Stimulated activated CD4-positive, alpha-beta T cell treated with anti-CD3 and anti-CD28 coated beads, Interleukin-1b, Interleukin-23, amount 100 ng/mL, for 24 hours (primary cell): ENCODE measurements at regions not wholly inside any gene's neighbourhood (a gene's known extent, or its start where the extent isn't known, plus 50 kb on each side); places are given as distances from the start of the nearest gene placed in this dataset.
A peak's percentile ranks its signal among the peaks of the same experiment; 100 is the strongest.

Source experiments
- DNase-seq, 4 experiments: peaks; one replicate each; pipeline ENCODE4 v3.0.0-alpha.2; 2020; ENCODE audit warnings: low read depth in 4 of 4, low spot score in 1 of 4

- no peak for DNase-seq
Measured at GRCh38 chr14:61110316-61111082, 129.5 kb downstream of the SLC38A6 start.

DNA sequence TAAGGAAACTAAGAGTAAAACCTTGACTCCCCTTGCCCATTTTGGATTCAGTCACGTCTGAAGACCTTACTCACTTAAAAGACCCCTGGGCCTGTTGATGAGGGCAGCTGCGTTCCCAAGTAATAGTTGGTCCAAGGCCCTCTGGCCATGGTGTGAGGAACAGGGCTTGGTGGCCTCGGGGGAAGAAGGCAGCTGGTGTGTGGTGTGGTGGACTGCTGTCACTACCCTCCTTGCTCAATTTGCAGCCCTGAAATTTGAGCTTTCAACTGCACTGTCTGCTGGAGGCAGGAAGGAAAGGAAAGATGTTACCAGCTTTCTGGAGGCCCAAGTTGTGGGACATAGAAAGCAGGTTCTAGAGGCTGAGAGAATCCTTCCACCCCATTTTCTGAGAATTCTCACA, 128.2 kb downstream of the SLC38A6 start:
- no peak for DNase-seq

DNA sequence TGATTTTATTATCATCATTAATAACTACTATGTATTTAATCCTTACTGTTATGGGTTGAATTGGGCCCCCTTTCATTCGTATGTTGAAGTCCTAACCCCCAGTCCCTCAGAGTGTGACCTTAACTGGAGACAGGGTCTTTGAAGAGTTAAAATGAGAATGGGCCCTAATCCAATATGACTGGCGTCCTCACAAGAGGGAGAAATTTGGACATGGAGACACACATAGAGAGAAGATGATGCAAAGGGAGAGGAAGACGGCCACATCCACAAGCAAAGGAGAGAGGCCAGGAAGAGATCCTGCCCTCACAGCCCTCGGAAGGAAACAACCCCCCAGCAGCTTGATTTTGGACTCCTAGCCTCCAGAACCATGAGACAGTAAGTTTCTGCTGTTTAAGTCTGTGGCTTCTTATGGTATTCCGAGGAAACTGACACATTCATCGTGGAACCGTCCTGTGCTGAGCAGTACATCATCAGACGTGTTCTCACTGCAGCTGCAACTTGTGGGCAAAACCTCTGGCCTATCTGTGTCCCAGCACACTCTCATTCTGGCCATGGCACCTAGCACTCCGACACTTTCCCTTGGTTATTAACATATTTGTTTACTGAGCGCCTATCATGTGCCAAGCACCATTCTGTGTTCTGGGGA, 127.6 kb downstream of the SLC38A6 start:
- no peak for DNase-seq

DNA sequence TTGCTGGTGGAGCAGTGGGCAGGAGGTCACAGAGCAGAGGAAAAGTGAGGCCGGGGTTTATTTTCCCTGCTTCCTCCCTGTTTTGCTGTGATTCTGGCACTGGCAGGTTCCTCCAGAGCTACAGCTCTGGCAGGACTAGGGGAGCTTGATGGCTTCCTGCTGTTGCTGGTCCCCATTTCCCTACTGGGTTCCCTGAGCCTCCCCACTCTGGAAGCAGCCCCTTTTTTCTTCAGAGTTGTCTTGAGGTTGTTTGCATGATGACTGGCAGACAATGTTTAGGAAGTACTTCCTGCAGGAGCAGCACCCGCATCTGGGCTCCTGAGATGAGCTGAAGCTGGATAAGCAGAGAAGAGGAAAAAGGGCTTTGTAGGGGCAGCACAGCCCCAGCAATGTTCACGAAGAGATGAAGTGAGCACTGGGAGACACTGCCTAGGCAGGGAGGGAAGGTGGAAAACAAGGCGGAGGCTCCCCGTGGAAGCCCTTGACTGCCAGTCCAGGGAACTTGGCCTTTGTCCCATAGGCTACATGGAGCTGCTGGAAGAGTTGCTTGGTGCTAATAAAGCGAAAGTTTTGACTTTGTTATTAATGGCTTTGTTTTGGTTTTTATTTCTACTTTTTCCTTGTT, 126.9 kb downstream of the SLC38A6 start:
- DNase-seq: no peak

DNA sequence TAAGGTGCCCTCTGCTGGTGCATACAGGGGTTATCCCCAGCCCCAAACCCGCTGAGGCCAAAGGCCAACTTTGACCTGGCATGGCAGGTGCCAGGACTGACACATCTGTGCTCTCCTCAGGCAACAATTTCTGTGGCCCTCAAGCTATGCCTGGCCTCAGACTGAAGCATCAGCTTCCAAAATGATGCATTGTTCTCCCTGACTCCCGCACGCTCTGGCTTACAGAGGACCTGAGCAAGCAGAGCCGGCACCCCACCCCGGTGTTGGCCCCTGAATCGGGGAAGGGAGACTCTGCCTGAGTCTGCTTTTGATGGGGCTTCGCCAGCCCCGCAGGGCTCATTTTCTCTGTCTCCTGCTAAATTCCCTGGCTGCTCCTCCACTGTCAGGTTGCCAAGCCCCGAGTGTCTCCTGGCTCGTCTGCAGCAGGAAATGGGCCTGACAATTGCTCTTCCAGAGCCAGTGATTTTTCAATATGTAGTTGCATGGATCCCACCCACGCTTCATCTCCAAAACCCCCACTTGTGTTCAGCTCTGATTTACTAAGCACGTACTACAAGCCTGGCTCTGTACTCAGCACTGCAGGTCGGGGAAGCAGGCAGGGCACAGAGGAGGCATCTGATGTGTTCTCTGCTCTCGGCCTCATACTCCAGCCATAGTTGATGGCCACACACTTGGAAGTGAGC, 126.1 kb downstream of the SLC38A6 start:
- DNase-seq: no peak

GRCh38 chr14:61106271-61106958, 125.4 kb downstream of the SLC38A6 start:
- DNase-seq: no peak

DNA sequence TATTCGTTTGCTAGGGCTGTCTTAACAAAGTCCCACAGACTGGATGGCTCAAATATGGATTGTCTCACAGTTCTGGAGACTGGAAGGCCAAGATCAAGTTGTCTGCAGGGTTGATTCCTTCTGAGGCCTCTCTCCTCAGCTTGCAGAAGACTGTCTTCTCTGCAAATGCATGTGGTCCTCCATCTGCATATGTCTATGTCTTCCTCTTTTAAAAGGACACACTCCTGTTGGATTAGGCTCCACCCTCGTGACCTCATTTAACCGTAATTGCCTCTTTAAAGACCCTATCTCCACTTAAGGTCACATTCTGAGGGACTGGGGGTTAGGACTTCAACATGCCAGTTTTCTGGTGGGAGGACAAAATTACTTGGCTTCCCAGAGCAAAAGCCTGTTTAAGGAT, 123.3 kb downstream of the SLC38A6 start:
- DNase-seq: no peak

DNA sequence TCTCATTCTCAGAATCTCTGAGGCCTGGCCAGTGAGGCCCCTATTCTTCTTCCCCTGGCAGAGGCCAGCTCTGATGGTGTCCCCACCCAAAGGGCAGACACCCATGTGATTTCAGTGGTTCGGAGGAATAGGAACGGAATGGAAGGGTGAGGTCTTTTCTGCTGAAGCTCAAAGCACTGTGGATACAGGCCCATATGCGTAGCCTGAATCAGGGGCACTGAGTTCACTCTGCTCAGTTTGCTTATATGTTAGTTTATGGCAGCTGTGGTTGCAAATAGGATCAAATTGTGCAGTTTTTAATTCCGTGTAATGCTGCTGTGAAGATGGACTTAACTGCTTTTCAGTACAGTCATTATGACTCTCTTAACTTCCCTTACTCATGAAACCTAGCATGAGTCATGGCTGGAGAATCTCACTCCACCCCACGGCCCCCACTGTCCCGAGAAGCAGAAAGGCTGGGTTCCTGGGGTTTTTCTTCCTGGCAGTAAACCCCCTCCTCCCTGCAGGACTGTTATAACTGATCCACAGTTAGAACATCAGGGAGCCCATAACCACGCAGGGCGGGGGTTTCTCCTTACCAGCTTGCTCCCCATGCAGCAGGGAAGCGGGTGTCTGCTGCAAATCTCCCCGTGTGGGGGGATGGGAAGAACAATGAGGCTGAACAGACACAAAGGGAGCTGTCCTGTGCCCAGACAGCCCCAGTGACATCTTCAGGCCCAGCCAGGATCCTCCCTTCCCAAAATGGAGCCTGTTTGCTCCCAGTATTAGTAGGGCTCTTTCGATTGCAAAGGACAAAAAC, 122.7 kb downstream of the SLC38A6 start:
- peak in 1 of 4 experiments; percentile 16 for DNase-seq

GRCh38 chr14:61102549-61103466, 121.8 kb downstream of the SLC38A6 start:
- DNase-seq: no peak
